Mammary epithelial cell (primary cell): ENCODE measurements at regions not wholly inside any gene's neighbourhood (a gene's known extent, or its start where the extent isn't known, plus 50 kb on each side); places are given as distances from the start of the nearest gene placed in this dataset.

Experiments
- CTCF ChIP-seq, 2 donors: IDR thresholded peaks in 1 of 2; conservative IDR thresholded peaks in 1 of 2; 2 replicates each; pipeline ENCODE4 v1.5.1; 2011 to 2012; ENCODE audit warnings: inconsistent platforms in 2 of 2, low read length in 2 of 2, mild to moderate bottlenecking in 2 of 2, control low read depth in 1 of 2, low read depth in 1 of 2; ENCODE audit not compliant: insufficient read depth in 1 of 2; ENCODE audit errors: extremely low read depth in 1 of 2
- EZH2 ChIP-seq: IDR thresholded peaks from 2 replicates; pipeline ENCODE4 v1.6.1; 2012; ENCODE audit warnings: low read length, inconsistent platforms, borderline replicate concordance

DNA sequence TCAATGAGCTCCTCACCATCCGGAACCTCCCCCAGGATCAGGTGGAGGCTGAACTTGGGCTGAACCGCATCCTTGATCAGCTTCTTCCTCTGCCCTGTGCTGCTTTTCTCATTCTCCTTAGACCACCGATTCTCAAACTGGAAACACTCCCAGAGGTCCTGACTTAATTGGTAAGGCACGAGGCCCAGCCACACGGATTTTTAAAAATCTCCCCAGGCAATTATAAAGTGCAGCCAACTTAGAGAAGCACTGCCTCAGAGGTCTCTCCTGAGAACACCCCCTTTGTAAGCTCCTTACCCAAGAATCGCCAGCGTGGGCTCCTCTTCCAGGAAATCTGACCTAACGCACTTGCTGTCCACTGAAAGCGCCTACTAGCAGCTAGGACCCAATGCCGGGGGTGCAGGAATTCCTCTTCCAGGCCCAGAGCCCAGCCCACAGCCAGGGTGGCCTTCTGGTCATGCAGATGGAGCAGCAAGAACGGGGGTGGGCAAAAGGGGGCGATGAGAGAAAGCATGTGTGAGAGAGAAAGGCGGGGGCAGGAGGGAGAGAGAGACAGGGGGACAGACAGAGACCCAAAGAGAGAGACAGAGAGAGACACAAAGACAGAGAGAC is 66.9 kb upstream of the CACNA1A start:
- TF ChIP-seq CTCF (conservative IDR thresholded peaks at IDR 0.05 in 1 of 2, IDR thresholded peaks at IDR 0.05 in 1 of 2; ENCODE audit: extremely low read depth in 1 of 2, insufficient read depth in 1 of 2, low read depth in 1 of 2, low read length in 2 of 2) (no peak), EZH2 (no peak)
